DND-41 (cell line): ENCODE measurements at regions not wholly inside any gene's neighbourhood (a gene's known extent, or its start where the extent isn't known, plus 50 kb on each side); places are given as distances from the start of the nearest gene placed in this dataset.

Source experiments
- EZH2 ChIP-seq: IDR thresholded peaks from 3 replicates; pipeline ENCODE4 v1.6.1; 2012; ENCODE audit warnings: borderline replicate concordance, low read depth, mild to moderate bottlenecking, moderate library complexity, low read length, inconsistent platforms; ENCODE audit not compliant: severe bottlenecking
- TF ChIP-seq, protein P1 (sequence below): IDR thresholded peaks from 2 replicates; pipeline ENCODE4 v1.5.1; 2012; ENCODE audit warnings: borderline replicate concordance, low read length, moderate library complexity, mild to moderate bottlenecking; ENCODE audit not compliant: poor library complexity, severe bottlenecking; ENCODE audit errors: extremely low read depth

DNA sequence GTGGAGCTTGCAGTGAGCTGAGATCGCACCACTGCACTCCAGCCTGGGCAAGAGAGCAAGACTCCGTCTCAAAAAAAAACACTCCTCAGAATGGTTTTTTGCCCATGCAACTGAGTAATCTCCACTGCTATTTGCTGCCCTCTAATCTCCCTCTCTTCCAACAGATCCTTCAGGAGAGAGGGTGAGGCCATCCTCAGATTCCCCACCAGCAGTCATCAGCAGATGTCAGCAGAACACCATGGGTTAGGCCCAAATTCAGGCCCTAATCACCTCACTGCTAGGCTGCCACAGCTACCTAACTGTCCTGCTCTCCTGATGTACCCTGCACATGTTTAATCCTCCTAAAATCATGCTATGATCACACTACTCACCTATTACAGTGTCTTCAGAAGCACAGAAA is 63.2 kb upstream of the BEND6 start:
- TF ChIP-seq, protein P1, sequence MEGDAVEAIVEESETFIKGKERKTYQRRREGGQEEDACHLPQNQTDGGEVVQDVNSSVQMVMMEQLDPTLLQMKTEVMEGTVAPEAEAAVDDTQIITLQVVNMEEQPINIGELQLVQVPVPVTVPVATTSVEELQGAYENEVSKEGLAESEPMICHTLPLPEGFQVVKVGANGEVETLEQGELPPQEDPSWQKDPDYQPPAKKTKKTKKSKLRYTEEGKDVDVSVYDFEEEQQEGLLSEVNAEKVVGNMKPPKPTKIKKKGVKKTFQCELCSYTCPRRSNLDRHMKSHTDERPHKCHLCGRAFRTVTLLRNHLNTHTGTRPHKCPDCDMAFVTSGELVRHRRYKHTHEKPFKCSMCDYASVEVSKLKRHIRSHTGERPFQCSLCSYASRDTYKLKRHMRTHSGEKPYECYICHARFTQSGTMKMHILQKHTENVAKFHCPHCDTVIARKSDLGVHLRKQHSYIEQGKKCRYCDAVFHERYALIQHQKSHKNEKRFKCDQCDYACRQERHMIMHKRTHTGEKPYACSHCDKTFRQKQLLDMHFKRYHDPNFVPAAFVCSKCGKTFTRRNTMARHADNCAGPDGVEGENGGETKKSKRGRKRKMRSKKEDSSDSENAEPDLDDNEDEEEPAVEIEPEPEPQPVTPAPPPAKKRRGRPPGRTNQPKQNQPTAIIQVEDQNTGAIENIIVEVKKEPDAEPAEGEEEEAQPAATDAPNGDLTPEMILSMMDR, result peak; percentile 31
- no peak for TF ChIP-seq EZH2
